ENCODE measurements at regions not wholly inside any gene's neighbourhood (a gene's known extent, or its start where the extent isn't known, plus 50 kb on each side); places are given as distances from the start of the nearest gene placed in this dataset.

GRCh38 chr13:74423434-74423833 lies 289.2 kb upstream of the KLF12 start:
- DNase-seq, result no peak
- H3K36me3 ChIP-seq (ENCODE audit: control insufficient read depth, insufficient read depth, low read length), result no peaks in the 10 kb centered on the region
- H3K4me1 ChIP-seq (ENCODE audit: control insufficient read depth, insufficient read depth, low read length, poor library complexity, severe bottlenecking), result no peaks in the 10 kb centered on the region
- H3K4me3 ChIP-seq (ENCODE audit: insufficient read depth, low read depth, low read length, poor library complexity, severe bottlenecking), result no peak overlapping the region
- no peaks in the 10 kb centered on the region for H3K9me3 ChIP-seq (ENCODE audit: control insufficient read depth, low read length)
- no peaks in the 10 kb centered on the region for H3K27me3 ChIP-seq (replicated peaks; ENCODE audit: control insufficient read depth, insufficient read depth, low read length, poor library complexity, severe bottlenecking)
- no peak overlapping the region for H3K27ac ChIP-seq (ENCODE audit: insufficient read depth, low read length, poor library complexity, severe bottlenecking)

- no peaks in the 10 kb centered on the region for H3K36me3 ChIP-seq (ENCODE audit: control insufficient read depth, insufficient read depth, low read length)
- no peak overlapping the region for H3K27ac ChIP-seq (ENCODE audit: insufficient read depth, low read length, poor library complexity, severe bottlenecking)
- no peaks in the 10 kb centered on the region for H3K27me3 ChIP-seq (replicated peaks; ENCODE audit: control insufficient read depth, insufficient read depth, low read length, poor library complexity, severe bottlenecking)
Observed at GRCh38 chr13:74414458-74414857, 280.3 kb upstream of the KLF12 start.

GRCh38 chr13:74413482-74413881 lies 279.3 kb upstream of the KLF12 start:
- H3K36me3 ChIP-seq (ENCODE audit: control insufficient read depth, insufficient read depth, low read length), result no peaks in the 10 kb centered on the region
- no peak overlapping the region for H3K4me3 ChIP-seq (ENCODE audit: insufficient read depth, low read depth, low read length, poor library complexity, severe bottlenecking)
- no peaks in the 10 kb centered on the region for H3K9me3 ChIP-seq (ENCODE audit: control insufficient read depth, low read length)
- DNase-seq, result no peak
- no peak overlapping the region for H3K27ac ChIP-seq (ENCODE audit: insufficient read depth, low read length, poor library complexity, severe bottlenecking)
- no peaks in the 10 kb centered on the region for H3K27me3 ChIP-seq (replicated peaks; ENCODE audit: control insufficient read depth, insufficient read depth, low read length, poor library complexity, severe bottlenecking)
- no peaks in the 10 kb centered on the region for H3K4me1 ChIP-seq (ENCODE audit: control insufficient read depth, insufficient read depth, low read length, poor library complexity, severe bottlenecking)

More at GRCh38 chr13:74414458-74414857, 280.3 kb upstream of the KLF12 start:
- no peak overlapping the region for H3K4me3 ChIP-seq (ENCODE audit: insufficient read depth, low read depth, low read length, poor library complexity, severe bottlenecking)
- no peaks in the 10 kb centered on the region for H3K4me1 ChIP-seq (ENCODE audit: control insufficient read depth, insufficient read depth, low read length, poor library complexity, severe bottlenecking)
- no peaks in the 10 kb centered on the region for H3K9me3 ChIP-seq (ENCODE audit: control insufficient read depth, low read length)
- DNase-seq, result no peak

- Histone ChIP-seq H3K27me3 (replicated peaks; ENCODE audit: control insufficient read depth, insufficient read depth, low read length, poor library complexity, severe bottlenecking) (no peaks in the 10 kb centered on the region), H3K36me3 (ENCODE audit: control insufficient read depth, insufficient read depth, low read length) (no peaks in the 10 kb centered on the region), H3K9me3 (ENCODE audit: control insufficient read depth, low read length) (no peaks in the 10 kb centered on the region), H3K27ac (ENCODE audit: insufficient read depth, low read length, poor library complexity, severe bottlenecking) (no peak overlapping the region), H3K4me3 (ENCODE audit: insufficient read depth, low read depth, low read length, poor library complexity, severe bottlenecking) (no peak overlapping the region), H3K4me1 (ENCODE audit: control insufficient read depth, insufficient read depth, low read length, poor library complexity, severe bottlenecking) (no peaks in the 10 kb centered on the region)
- DNase-seq, result no peak
Observed at GRCh38 chr13:74409551-74409950, 275.3 kb upstream of the KLF12 start.

GRCh38 chr13:74406420-74406819 lies 272.2 kb upstream of the KLF12 start:
- H3K4me3 ChIP-seq (ENCODE audit: insufficient read depth, low read depth, low read length, poor library complexity, severe bottlenecking), result no peak overlapping the region
- no peak for DNase-seq
- H3K36me3 ChIP-seq (ENCODE audit: control insufficient read depth, insufficient read depth, low read length), result no peaks in the 10 kb centered on the region

GRCh38 chr13:74398599-74398998 lies 264.4 kb upstream of the KLF12 start:
- no peaks in the 10 kb centered on the region for H3K27me3 ChIP-seq (replicated peaks; ENCODE audit: control insufficient read depth, insufficient read depth, low read length, poor library complexity, severe bottlenecking)
- H3K9me3 ChIP-seq (ENCODE audit: control insufficient read depth, low read length), result no peaks in the 10 kb centered on the region
- no peaks in the 10 kb centered on the region for H3K36me3 ChIP-seq (ENCODE audit: control insufficient read depth, insufficient read depth, low read length)
- no peaks in the 10 kb centered on the region for H3K4me1 ChIP-seq (ENCODE audit: control insufficient read depth, insufficient read depth, low read length, poor library complexity, severe bottlenecking)
- DNase-seq, result no peak
- H3K27ac ChIP-seq (ENCODE audit: insufficient read depth, low read length, poor library complexity, severe bottlenecking), result no peak overlapping the region
- H3K4me3 ChIP-seq (ENCODE audit: insufficient read depth, low read depth, low read length, poor library complexity, severe bottlenecking), result no peak overlapping the region

More at GRCh38 chr13:74406420-74406819, 272.2 kb upstream of the KLF12 start:
- Histone ChIP-seq H3K9me3 (ENCODE audit: control insufficient read depth, low read length) (no peaks in the 10 kb centered on the region), H3K4me1 (ENCODE audit: control insufficient read depth, insufficient read depth, low read length, poor library complexity, severe bottlenecking) (no peaks in the 10 kb centered on the region), H3K27me3 (replicated peaks; ENCODE audit: control insufficient read depth, insufficient read depth, low read length, poor library complexity, severe bottlenecking) (no peaks in the 10 kb centered on the region), H3K27ac (ENCODE audit: insufficient read depth, low read length, poor library complexity, severe bottlenecking) (no peak overlapping the region)

- no peaks in the 10 kb centered on the region for H3K9me3 ChIP-seq (ENCODE audit: control insufficient read depth, low read length)
- H3K4me3 ChIP-seq (ENCODE audit: insufficient read depth, low read depth, low read length, poor library complexity, severe bottlenecking), result no peak overlapping the region
- H3K36me3 ChIP-seq (ENCODE audit: control insufficient read depth, insufficient read depth, low read length), result no peaks in the 10 kb centered on the region
- H3K4me1 ChIP-seq (ENCODE audit: control insufficient read depth, insufficient read depth, low read length, poor library complexity, severe bottlenecking), result no peaks in the 10 kb centered on the region
- DNase-seq, result no peak
- H3K27me3 ChIP-seq (replicated peaks; ENCODE audit: control insufficient read depth, insufficient read depth, low read length, poor library complexity, severe bottlenecking), result no peaks in the 10 kb centered on the region
- no peak overlapping the region for H3K27ac ChIP-seq (ENCODE audit: insufficient read depth, low read length, poor library complexity, severe bottlenecking)
Observed at GRCh38 chr13:74389056-74389455, 254.9 kb upstream of the KLF12 start.

GRCh38 chr13:74388626-74389025 lies 254.4 kb upstream of the KLF12 start:
- H3K4me1 ChIP-seq (ENCODE audit: control insufficient read depth, insufficient read depth, low read length, poor library complexity, severe bottlenecking), result no peaks in the 10 kb centered on the region
- H3K27me3 ChIP-seq (replicated peaks; ENCODE audit: control insufficient read depth, insufficient read depth, low read length, poor library complexity, severe bottlenecking), result no peaks in the 10 kb centered on the region
- DNase-seq, result no peak
- no peaks in the 10 kb centered on the region for H3K9me3 ChIP-seq (ENCODE audit: control insufficient read depth, low read length)
- H3K36me3 ChIP-seq (ENCODE audit: control insufficient read depth, insufficient read depth, low read length), result no peaks in the 10 kb centered on the region
- H3K27ac ChIP-seq (ENCODE audit: insufficient read depth, low read length, poor library complexity, severe bottlenecking), result no peak overlapping the region
- H3K4me3 ChIP-seq (ENCODE audit: insufficient read depth, low read depth, low read length, poor library complexity, severe bottlenecking), result no peak overlapping the region

GRCh38 chr13:74372511-74372910 lies 238.3 kb upstream of the KLF12 start:
- Histone ChIP-seq H3K9me3 (ENCODE audit: control insufficient read depth, low read length) (no peaks in the 10 kb centered on the region), H3K27ac (ENCODE audit: insufficient read depth, low read length, poor library complexity, severe bottlenecking) (no peak overlapping the region), H3K4me3 (ENCODE audit: insufficient read depth, low read depth, low read length, poor library complexity, severe bottlenecking) (no peak overlapping the region), H3K27me3 (replicated peaks; ENCODE audit: control insufficient read depth, insufficient read depth, low read length, poor library complexity, severe bottlenecking) (no peaks in the 10 kb centered on the region), H3K4me1 (ENCODE audit: control insufficient read depth, insufficient read depth, low read length, poor library complexity, severe bottlenecking) (no peaks in the 10 kb centered on the region), H3K36me3 (ENCODE audit: control insufficient read depth, insufficient read depth, low read length) (no peaks in the 10 kb centered on the region)
- DNase-seq, result no peak

- no peak overlapping the region for H3K27ac ChIP-seq (ENCODE audit: insufficient read depth, low read length, poor library complexity, severe bottlenecking)
- H3K4me3 ChIP-seq (ENCODE audit: insufficient read depth, low read depth, low read length, poor library complexity, severe bottlenecking), result no peak overlapping the region
- no peaks in the 10 kb centered on the region for H3K27me3 ChIP-seq (replicated peaks; ENCODE audit: control insufficient read depth, insufficient read depth, low read length, poor library complexity, severe bottlenecking)
- H3K4me1 ChIP-seq (ENCODE audit: control insufficient read depth, insufficient read depth, low read length, poor library complexity, severe bottlenecking), result no peaks in the 10 kb centered on the region
- H3K36me3 ChIP-seq (ENCODE audit: control insufficient read depth, insufficient read depth, low read length), result no peaks in the 10 kb centered on the region
- DNase-seq, result no peak
- no peaks in the 10 kb centered on the region for H3K9me3 ChIP-seq (ENCODE audit: control insufficient read depth, low read length)
Observed at GRCh38 chr13:74367193-74367592, 233.0 kb upstream of the KLF12 start.

- Histone ChIP-seq H3K27me3 (replicated peaks; ENCODE audit: control insufficient read depth, insufficient read depth, low read length, poor library complexity, severe bottlenecking) (no peaks in the 10 kb centered on the region), H3K9me3 (ENCODE audit: control insufficient read depth, low read length) (no peaks in the 10 kb centered on the region), H3K36me3 (ENCODE audit: control insufficient read depth, insufficient read depth, low read length) (no peaks in the 10 kb centered on the region), H3K27ac (ENCODE audit: insufficient read depth, low read length, poor library complexity, severe bottlenecking) (no peak overlapping the region), H3K4me1 (ENCODE audit: control insufficient read depth, insufficient read depth, low read length, poor library complexity, severe bottlenecking) (no peaks in the 10 kb centered on the region), H3K4me3 (ENCODE audit: insufficient read depth, low read depth, low read length, poor library complexity, severe bottlenecking) (no peak overlapping the region)
- no peak for DNase-seq
Observed at GRCh38 chr13:74361274-74361673, 227.1 kb upstream of the KLF12 start.
